GM19328 (cell line): ENCODE measurements at regions not wholly inside any gene's neighbourhood (a gene's known extent, or its start where the extent isn't known, plus 50 kb on each side); places are given as distances from the start of the nearest gene placed in this dataset.

Source experiments
- ATAC-seq: cut with Tn5 transposase; IDR thresholded peaks from one replicate; pipeline ENCODE4 v1.9.1; 2021; ENCODE audit warnings: mild to moderate bottlenecking, moderate library complexity; ENCODE audit not compliant: unreplicated experiment

GRCh38 chr1:199856216-199856780 lies 171.2 kb upstream of the NR5A2 start:
- ATAC-seq = no peak

DNA sequence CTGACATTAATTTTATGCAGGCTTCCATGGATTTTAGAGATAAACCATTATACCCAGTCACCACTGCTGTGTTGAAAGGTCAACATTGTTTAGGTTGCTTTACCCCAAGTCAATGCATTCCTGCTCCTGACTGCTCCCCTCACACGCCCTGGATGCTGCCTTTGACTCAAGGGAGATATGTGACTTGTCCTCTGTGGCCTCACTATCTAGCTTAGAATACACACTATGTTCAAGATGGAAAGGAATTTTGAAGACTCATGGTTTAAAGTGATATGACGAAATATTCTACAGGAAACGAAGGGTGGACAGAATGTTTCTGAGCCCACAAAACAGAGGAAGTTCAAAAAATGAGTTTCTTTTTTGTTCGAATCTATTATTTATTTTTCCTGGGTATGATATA lies 170.4 kb upstream of the NR5A2 start:
- ATAC-seq = no peak

- no peak for ATAC-seq
These were observed 170.0 kb upstream of the NR5A2 start for GRCh38 chr1:199857516-199857915.

- ATAC-seq = no peak
These were observed 169.3 kb upstream of the NR5A2 start for GRCh38 chr1:199858171-199858570.

DNA sequence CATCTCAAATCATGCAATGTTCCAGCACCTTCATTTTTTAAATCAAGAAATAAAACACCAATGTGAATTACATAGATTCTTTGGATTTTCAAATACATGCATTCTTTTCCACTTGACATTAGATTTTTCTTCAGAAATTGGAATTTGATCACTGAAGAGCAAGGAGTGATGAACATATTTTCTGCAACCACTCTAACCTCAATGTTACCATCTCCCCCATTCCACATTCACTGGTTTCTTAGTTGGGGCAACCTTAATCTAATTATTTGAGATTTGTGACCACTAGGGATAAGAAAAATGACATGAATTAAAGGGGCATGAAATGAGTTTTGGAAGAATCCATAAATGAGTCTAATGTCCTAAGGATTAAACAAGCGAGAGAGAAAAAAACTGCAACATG lies 168.7 kb upstream of the NR5A2 start:
- no peak for ATAC-seq

DNA sequence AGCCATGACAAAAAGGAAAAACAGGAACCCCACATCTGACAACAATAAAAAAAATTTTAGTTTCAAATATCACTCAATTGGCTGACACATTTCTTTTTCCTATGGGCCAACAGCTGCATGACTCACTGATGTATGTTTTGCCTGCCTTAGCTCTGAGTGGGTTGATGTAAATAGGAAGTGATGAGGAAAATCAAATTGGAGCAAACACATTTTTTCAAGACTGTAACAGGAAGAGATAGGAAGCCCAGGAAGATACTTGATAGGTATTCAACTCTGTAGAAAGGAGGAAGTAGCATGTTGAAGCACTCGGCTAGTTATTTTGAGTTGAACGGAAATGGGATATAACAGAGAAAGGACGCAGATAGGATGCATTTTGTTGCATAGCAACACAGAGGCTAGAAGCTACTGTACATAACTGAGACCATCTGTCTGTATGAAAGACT lies 168.0 kb upstream of the NR5A2 start:
- no peak for ATAC-seq

DNA sequence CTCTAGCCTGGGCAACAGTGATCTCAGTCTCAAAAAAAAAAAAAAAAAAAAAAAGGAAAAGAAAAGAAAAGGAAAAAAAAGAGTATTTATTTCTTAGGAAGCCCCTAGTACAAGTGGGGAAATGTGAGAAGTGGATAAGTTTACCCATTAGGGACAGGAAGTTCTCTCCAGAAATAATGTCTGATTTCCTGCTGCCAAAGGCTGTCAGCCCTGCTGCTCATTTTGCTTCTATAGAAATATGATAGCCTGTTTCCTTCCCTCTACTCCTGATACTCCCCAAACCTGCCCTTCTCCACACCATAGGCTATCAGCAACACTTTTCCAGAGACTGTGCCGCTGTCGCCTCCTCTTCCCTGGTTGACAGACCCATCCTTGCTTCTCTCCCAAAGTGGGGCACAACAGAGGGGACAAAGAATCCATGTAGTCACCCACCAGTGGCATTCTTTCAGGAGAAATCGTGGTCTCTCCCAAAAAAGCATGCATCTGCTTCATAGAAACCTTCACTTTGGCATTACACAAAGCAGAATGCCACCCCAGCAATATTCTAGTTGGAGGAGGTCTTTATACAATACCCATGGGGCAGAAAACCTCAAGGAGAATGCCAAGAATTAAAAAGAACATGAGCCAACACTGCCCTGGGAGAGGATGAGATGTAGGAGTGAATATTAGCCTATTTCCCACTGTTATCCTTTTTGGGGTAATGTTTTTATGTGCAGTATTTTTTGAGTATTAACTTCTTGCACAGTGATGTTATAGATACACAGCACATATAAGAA lies 166.3 kb upstream of the NR5A2 start:
- ATAC-seq = no peak

DNA sequence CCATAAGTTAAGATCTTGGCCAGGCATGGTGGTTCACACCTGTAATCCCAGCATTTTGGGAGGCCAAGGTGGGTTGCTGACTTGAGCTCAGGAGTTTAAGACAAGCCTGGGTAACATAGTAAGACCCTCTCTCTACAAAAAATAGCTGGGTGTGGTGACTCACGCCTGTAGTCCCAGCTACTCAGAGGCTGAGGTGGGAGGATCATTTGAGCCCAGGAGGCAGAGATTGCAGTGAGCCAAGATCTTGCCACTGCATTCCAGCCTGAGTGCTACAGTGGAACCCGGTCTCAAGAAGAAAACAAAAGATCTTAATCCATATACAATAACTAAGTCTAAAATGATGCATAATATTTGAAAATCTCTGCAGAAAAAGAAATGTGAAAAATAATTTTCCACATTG lies 165.5 kb upstream of the NR5A2 start:
- ATAC-seq = no peak

GRCh38 chr1:199866210-199866617 lies 161.3 kb upstream of the NR5A2 start:
- no peak for ATAC-seq

DNA sequence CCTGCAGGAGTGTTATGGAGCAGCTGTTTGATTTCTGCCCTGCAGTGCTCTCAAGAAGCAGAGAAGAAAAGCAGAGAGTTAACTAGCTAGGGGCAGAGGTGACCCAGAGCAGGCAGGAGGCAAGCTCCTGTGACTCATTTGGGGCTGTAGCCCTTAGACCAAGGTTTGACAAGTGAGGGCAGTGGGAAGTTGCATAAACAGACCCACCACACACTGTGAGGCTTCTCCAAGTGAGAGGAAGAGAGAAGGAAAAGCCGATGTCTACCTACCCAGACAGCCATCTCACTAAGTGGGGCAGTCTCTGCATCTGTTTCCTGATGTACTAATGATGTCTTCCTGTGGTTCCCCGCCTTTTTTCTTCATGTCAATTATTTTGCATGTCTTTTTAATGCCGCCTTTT lies 159.9 kb upstream of the NR5A2 start:
- ATAC-seq = no peak

DNA sequence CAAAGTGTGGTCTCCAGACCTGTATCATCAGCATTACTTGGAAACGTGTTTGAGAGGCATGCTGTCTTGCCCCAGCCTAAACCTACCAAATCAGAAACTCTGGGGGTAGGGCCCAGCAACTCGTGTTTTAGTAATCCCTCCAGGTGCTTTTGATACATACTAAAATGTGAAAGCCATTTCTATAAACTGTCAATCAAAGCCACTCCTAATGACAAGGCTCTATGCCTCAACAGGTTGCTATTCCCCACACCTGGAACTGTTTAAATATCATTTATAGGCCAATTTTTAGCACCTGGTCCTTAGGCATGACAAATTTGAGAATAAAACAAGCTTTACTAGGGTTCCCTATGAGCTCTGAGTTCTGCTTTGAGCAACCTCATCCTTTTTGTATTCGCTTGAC lies 158.7 kb upstream of the NR5A2 start:
- ATAC-seq = no peak

DNA sequence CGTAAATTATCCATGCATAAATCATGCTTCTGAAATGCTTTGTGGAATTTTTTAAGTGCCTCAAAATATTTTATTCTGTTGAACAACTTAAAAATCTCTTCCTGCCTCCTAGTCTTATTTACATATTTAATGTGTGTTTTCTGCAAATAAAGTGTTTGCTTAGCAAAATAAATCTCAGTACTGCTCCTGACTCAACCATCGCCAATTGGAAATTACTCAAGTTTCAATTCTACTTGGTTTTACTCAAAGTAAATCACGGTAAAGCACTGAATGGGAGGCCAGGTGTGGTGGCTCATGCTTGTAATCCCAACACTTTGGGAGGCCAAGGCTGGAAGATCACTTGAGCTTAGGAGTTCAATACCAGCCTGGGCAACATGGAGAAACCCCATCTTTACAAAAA lies 152.2 kb upstream of the NR5A2 start:
- no peak for ATAC-seq

DNA sequence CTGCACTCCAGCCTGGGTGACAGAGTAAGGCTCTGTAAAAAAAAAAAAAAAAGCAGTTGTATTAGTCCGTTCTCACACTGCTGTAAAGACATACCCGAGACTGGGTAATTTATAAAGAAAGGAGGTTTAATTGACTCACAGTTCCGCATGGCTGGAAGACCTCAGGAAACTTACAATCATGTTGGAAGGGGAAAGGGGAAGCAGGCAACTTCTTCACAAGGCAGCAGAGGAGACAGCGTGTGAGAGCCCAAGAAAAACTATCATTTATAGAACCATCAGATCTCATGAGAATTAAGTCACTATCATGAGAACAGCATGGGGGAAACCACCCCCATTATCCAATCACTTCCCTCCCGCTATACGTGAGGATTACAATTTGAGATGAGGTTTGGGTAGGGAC lies 151.7 kb upstream of the NR5A2 start:
- ATAC-seq = no peak

DNA sequence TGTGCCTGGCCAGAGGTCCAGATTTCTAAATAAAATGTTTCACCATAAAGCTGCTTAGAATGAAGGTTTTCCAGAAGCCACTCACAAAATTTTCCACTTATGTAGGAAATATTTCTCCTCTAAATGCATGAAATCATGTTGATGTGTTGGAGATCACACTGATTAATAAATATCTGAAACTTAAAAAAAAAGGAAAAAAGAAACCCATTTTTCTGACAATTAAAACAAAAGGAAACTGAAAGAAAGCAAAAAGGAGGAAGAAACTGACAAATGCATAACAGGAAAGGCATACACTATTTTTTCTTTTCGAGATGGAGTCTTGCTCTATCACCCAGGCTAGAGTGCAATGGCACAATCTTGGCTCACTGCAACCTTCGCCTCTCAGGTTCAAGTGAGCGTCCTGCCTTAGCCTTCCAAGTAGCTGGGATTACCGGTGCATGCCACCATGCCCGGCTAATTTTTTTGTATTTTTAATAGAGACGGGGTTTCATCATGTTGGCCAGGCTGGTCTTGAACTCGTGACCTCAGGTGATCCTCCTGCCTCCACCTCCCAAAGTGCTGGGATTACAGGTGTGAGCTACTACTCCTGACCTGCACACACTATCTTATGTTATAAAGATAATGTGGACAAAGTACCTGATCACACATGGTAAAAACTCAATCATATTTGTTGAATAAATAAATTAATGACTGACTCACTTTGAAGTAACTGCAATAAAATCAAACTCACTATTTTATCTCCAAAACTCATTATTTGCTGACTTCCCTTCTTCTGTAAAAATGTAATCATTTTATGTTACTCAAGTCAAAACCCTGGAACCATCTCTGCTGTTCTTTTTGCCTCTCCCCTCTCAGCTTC lies 149.8 kb upstream of the NR5A2 start:
- ATAC-seq = no peak

- ATAC-seq = no peak
These were observed 148.7 kb upstream of the NR5A2 start for GRCh38 chr1:199878823-199879222.

DNA sequence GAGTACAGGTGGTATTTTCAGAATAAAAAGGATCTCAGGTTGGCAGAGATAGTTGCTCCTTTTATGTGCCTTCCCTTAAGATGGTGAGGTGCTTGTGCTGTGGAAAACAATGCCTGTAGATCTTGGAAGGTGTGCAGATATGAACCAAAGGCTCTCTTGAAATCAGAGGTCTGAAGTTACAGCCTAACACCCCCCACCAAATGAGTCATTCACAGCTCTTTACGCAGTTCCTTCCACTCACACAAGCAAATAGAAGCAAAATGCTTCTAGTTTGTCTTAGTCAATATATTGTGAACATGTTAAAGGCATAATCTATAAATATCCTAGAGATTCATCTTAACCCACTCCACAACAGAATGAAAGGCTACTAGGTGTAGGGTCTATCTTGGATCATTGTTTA lies 128.9 kb upstream of the NR5A2 start:
- no peak for ATAC-seq

GRCh38 chr1:199901341-199901740 lies 126.2 kb upstream of the NR5A2 start:
- no peak for ATAC-seq

- no peak for ATAC-seq
These were observed 120.1 kb upstream of the NR5A2 start for GRCh38 chr1:199907361-199907760.

GRCh38 chr1:199909137-199909536 lies 118.4 kb upstream of the NR5A2 start:
- no peak for ATAC-seq

- ATAC-seq = no peak
These were observed 114.2 kb upstream of the NR5A2 start for GRCh38 chr1:199913318-199913717.

DNA sequence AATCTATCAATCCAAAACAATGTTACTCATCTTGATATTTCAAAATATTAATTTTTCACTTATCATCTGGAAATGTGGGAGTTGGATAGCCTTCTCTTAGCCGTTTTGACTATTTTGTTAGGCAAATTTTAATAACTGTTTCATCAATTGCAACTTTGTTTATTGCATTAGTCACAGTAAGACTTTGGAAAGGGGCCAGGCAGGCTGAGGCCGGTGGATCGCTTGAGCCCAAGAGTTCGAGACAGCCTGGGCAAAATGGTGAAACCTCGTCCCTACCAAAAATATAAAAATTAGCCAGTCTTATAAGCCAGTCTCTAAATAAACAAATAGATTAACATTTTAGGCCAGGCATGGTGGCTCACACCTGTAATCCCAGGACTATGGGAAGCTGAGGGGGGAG lies 113.0 kb upstream of the NR5A2 start:
- no peak for ATAC-seq

GRCh38 chr1:199918196-199918769 lies 109.2 kb upstream of the NR5A2 start:
- ATAC-seq = no peak
